ENCODE measurements at regions not wholly inside any gene's neighbourhood (a gene's known extent, or its start where the extent isn't known, plus 50 kb on each side); places are given as distances from the start of the nearest gene placed in this dataset.
"Not testable (repeated sequence)": the region's sequence is repeated elsewhere in the genome, so short reads cannot be mapped to it uniquely, and the experiment has no call there.

- not testable (repeated sequence) for DNase-seq
These were observed 53.1 kb upstream of the LPCAT1 start for GRCh38 chr5:1576851-1577250.

- not testable (repeated sequence) for DNase-seq
These were observed 52.4 kb upstream of the LPCAT1 start for GRCh38 chr5:1575991-1576714.

GRCh38 chr5:1575491-1575890 lies 51.7 kb upstream of the LPCAT1 start:
- DNase-seq: not testable (repeated sequence)

GRCh38 chr5:1574023-1574318 lies 50.2 kb upstream of the LPCAT1 start:
- not testable (repeated sequence) for DNase-seq

GRCh38 chr5:1573217-1574022 lies 49.7 kb upstream of the LPCAT1 start:
- not testable (repeated sequence) for DNase-seq
